GM12878 (cell line): ENCODE measurements at regions not wholly inside any gene's neighbourhood (a gene's known extent, or its start where the extent isn't known, plus 50 kb on each side); places are given as distances from the start of the nearest gene placed in this dataset.

Experiments
- POLR2A ChIP-seq: IDR thresholded peaks from 2 replicates; pipeline ENCODE4 v1.6.1; 2011; ENCODE audit warnings: low read depth, mild to moderate bottlenecking, low read length
- RAD21 ChIP-seq: IDR thresholded peaks from 2 replicates; pipeline ENCODE4 v1.6.1; 2011; ENCODE audit warnings: mild to moderate bottlenecking, low read depth, low read length, moderate library complexity; ENCODE audit not compliant: insufficient read depth

GRCh38 chr10:78551184-78552005, 517.4 kb upstream of the ZMIZ1 start:
- TF ChIP-seq RAD21 (no peak), POLR2A (no peak)
